ENCODE measurements at regions not wholly inside any gene's neighbourhood (a gene's known extent, or its start where the extent isn't known, plus 50 kb on each side); places are given as distances from the start of the nearest gene placed in this dataset.

- CTCF ChIA-PET, result no interaction called here
- TF ChIP-seq CTCF (IDR thresholded peaks at IDR 0.05; ENCODE audit: unreplicated experiment), result no peak
Measured at GRCh38 chr9:15372455-15372854, 50.2 kb upstream of the SNAPC3 start.

GRCh38 chr9:15371448-15371845 lies 51.2 kb upstream of the SNAPC3 start:
- ChIA-PET CTCF (interaction anchor here (0.7 kb wide), 1 partner anchor 19 kb away, joined by 3 read pairs; no protein-coding TSS in a partner anchor), POLR2A (no interaction called here)
- DNase-seq (ENCODE audit: unreplicated experiment), result no peak
- intact Hi-C loops (cut with micrococcal nuclease), result no loop called here
- Mint-ChIP-seq H3K27me3 (ENCODE audit: insufficient read depth, unreplicated experiment) (no peaks in the 10 kb centered on the region), H3K9me3 (ENCODE audit: unreplicated experiment) (no peaks in the 10 kb centered on the region), H3K4me3 (ENCODE audit: unreplicated experiment) (no peak overlapping the region), H3K36me3 (ENCODE audit: insufficient read depth, unreplicated experiment) (no peaks in the 10 kb centered on the region), H3K4me1 (ENCODE audit: insufficient read depth, unreplicated experiment) (no peaks in the 10 kb centered on the region), H3K27ac (ENCODE audit: low read depth, unreplicated experiment) (no peak overlapping the region)
- BruUV-seq (replicated peaks), result no TSS peak
- no peak for TF ChIP-seq CTCF (IDR thresholded peaks at IDR 0.05; ENCODE audit: unreplicated experiment)

More at GRCh38 chr9:15372455-15372854, 50.2 kb upstream of the SNAPC3 start:
- no peak for DNase-seq (ENCODE audit: unreplicated experiment)
- Mint-ChIP-seq H3K36me3 (ENCODE audit: insufficient read depth, unreplicated experiment) (no peaks in the 10 kb centered on the region), H3K4me1 (ENCODE audit: insufficient read depth, unreplicated experiment) (no peaks in the 10 kb centered on the region), H3K27me3 (ENCODE audit: insufficient read depth, unreplicated experiment) (no peaks in the 10 kb centered on the region), H3K27ac (ENCODE audit: low read depth, unreplicated experiment) (no peak overlapping the region), H3K9me3 (ENCODE audit: unreplicated experiment) (no peaks in the 10 kb centered on the region), H3K4me3 (ENCODE audit: unreplicated experiment) (no peak overlapping the region)
- POLR2A ChIA-PET, result interaction anchor here (0.9 kb wide), 1 partner anchor 11 kb away, joined by 4 read pairs; no protein-coding TSS in a partner anchor
- intact Hi-C loops (cut with micrococcal nuclease), result no loop called here
- BruUV-seq (replicated peaks), result no TSS peak

GRCh38 chr9:15370466-15371447 lies 51.9 kb upstream of the SNAPC3 start:
- intact Hi-C loops (cut with micrococcal nuclease), result no loop called here
- POLR2A ChIA-PET, result interaction anchor here (0.6 kb wide), 1 partner anchor 162 kb away, joined by 3 read pairs; no protein-coding TSS in a partner anchor
- BruUV-seq (replicated peaks), result no TSS peak
- no peak for TF ChIP-seq CTCF (IDR thresholded peaks at IDR 0.05; ENCODE audit: unreplicated experiment)
- H3K27ac Mint-ChIP-seq (ENCODE audit: low read depth, unreplicated experiment), result no peak overlapping the region
- H3K27me3 Mint-ChIP-seq (ENCODE audit: insufficient read depth, unreplicated experiment), result no peaks in the 10 kb centered on the region
- no peak for DNase-seq (ENCODE audit: unreplicated experiment)
- CTCF ChIA-PET, result interaction anchor here (0.7 kb wide), 1 partner anchor 10 kb away, joined by 3 read pairs; no protein-coding TSS in a partner anchor
- no peaks in the 10 kb centered on the region for H3K9me3 Mint-ChIP-seq (ENCODE audit: unreplicated experiment)
- no peaks in the 10 kb centered on the region for H3K36me3 Mint-ChIP-seq (ENCODE audit: insufficient read depth, unreplicated experiment)
- H3K4me1 Mint-ChIP-seq (ENCODE audit: insufficient read depth, unreplicated experiment), result no peaks in the 10 kb centered on the region
- no peak overlapping the region for H3K4me3 Mint-ChIP-seq (ENCODE audit: unreplicated experiment)

- no peak overlapping the region for H3K27ac Mint-ChIP-seq (ENCODE audit: low read depth, unreplicated experiment)
- no peak for TF ChIP-seq CTCF (IDR thresholded peaks at IDR 0.05; ENCODE audit: unreplicated experiment)
- no peak overlapping the region for H3K4me3 Mint-ChIP-seq (ENCODE audit: unreplicated experiment)
- H3K9me3 Mint-ChIP-seq (ENCODE audit: unreplicated experiment), result no peaks in the 10 kb centered on the region
- H3K27me3 Mint-ChIP-seq (ENCODE audit: insufficient read depth, unreplicated experiment), result no peaks in the 10 kb centered on the region
- ChIA-PET POLR2A (no interaction called here), CTCF (interaction anchor here (0.7 kb wide), 1 partner anchor 11 kb away, joined by 3 read pairs; no protein-coding TSS in a partner anchor)
- H3K4me1 Mint-ChIP-seq (ENCODE audit: insufficient read depth, unreplicated experiment), result no peaks in the 10 kb centered on the region
- intact Hi-C loops (cut with micrococcal nuclease), result no loop called here
- BruUV-seq (replicated peaks), result no TSS peak
- DNase-seq (ENCODE audit: unreplicated experiment), result no peak
- no peaks in the 10 kb centered on the region for H3K36me3 Mint-ChIP-seq (ENCODE audit: insufficient read depth, unreplicated experiment)
Measured at GRCh38 chr9:15369871-15370270, 52.8 kb upstream of the SNAPC3 start.

All from MCF 10A (cell line).